ENCODE measurements at regions not wholly inside any gene's neighbourhood (a gene's known extent, or its start where the extent isn't known, plus 50 kb on each side); places are given as distances from the start of the nearest gene placed in this dataset.

DNA sequence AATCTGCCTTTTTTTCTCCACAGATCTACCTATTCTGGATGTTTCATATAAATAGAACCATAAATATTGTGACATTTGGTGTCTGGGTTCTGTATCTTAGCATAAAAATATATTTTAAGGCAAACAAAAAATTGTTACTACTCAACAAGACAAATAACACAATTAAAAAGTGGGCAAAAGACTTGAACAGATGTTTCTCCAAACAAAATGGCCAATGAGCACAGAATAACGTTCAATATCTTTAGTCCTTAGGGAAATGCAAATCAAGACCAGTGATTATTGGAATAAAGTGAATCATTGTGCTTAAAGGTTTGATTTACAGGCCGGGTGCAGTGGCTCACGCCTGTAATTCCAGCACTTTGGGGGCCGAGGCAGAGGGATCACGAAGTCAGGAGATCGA is 1331.3 kb downstream of the AACS start:
- TF ChIP-seq POLR2A (IDR thresholded peaks at IDR 0.05; ENCODE audit: control extremely low read depth in 1 of 2, low read depth in 2 of 2, low read length in 2 of 2) (no peak), EZH2 (IDR thresholded peaks at IDR 0.05; ENCODE audit: low read depth, low read length, severe bottlenecking) (no peak), TAF7 (optimal IDR thresholded peaks at IDR 0.05; ENCODE audit: borderline replicate concordance, low read depth, low read length) (no peak), EGR1 (IDR thresholded peaks at IDR 0.05; ENCODE audit: borderline replicate concordance, low read depth, low read length) (no peak), TAF1 (IDR thresholded peaks at IDR 0.05; ENCODE audit: low read depth, low read length) (no peak), TEAD4 (IDR thresholded peaks at IDR 0.05; ENCODE audit: low read depth, low read length) (no peak), EP300 (IDR thresholded peaks at IDR 0.05; ENCODE audit: borderline replicate concordance in 1 of 2, low read depth in 2 of 2, low read length in 2 of 2) (no peak), BRCA1 (IDR thresholded peaks at IDR 0.05; ENCODE audit: low read depth, low read length) (no peak)
- TF ChIP-seq, protein P1, sequence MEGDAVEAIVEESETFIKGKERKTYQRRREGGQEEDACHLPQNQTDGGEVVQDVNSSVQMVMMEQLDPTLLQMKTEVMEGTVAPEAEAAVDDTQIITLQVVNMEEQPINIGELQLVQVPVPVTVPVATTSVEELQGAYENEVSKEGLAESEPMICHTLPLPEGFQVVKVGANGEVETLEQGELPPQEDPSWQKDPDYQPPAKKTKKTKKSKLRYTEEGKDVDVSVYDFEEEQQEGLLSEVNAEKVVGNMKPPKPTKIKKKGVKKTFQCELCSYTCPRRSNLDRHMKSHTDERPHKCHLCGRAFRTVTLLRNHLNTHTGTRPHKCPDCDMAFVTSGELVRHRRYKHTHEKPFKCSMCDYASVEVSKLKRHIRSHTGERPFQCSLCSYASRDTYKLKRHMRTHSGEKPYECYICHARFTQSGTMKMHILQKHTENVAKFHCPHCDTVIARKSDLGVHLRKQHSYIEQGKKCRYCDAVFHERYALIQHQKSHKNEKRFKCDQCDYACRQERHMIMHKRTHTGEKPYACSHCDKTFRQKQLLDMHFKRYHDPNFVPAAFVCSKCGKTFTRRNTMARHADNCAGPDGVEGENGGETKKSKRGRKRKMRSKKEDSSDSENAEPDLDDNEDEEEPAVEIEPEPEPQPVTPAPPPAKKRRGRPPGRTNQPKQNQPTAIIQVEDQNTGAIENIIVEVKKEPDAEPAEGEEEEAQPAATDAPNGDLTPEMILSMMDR (IDR thresholded peaks at IDR 0.05; ENCODE audit: control extremely low read depth in 1 of 3, insufficient read depth in 1 of 3, low read depth in 1 of 3, low read length in 3 of 3): no peak
